ENCODE measurements at regions not wholly inside any gene's neighbourhood (a gene's known extent, or its start where the extent isn't known, plus 50 kb on each side); places are given as distances from the start of the nearest gene placed in this dataset.

- Histone ChIP-seq H3K27ac (ENCODE audit: insufficient read depth, low read length) (no peak overlapping the region), H3K9me3 (ENCODE audit: control insufficient read depth, insufficient read depth, low read depth, low read length) (no peaks in the 10 kb centered on the region), H3K4me1 (ENCODE audit: control insufficient read depth, extremely low read depth, insufficient read depth, low read length) (no peaks in the 10 kb centered on the region), H3K36me3 (ENCODE audit: control insufficient read depth, insufficient read depth, low read length) (no peaks in the 10 kb centered on the region), H3K4me2 (ENCODE audit: extremely low read depth, insufficient read depth, low read length) (no peak overlapping the region), H4K20me1 (ENCODE audit: control insufficient read depth, extremely low read depth, insufficient read depth, low read length) (no peaks in the 10 kb centered on the region), H2AFZ (ENCODE audit: low read length) (no peak overlapping the region), H3K79me2 (ENCODE audit: control insufficient read depth, insufficient read depth, low read length) (no peaks in the 10 kb centered on the region), H3K4me3 (replicated peaks in 1 of 4; ENCODE audit: control extremely low read depth in 1 of 4, insufficient read depth in 1 of 4, low read depth in 3 of 4, low read length in 4 of 4) (no peak overlapping the region), H3K27me3 (ENCODE audit: control insufficient read depth, insufficient read depth, low read length) (no peaks in the 10 kb centered on the region), H3K9ac (ENCODE audit: insufficient read depth, low read length) (no peak overlapping the region)
- no peak for DNase-seq (ENCODE audit: low read depth in 2 of 2)
- no peak for TF ChIP-seq EZH2 (IDR thresholded peaks at IDR 0.05; ENCODE audit: low read length, missing control alignments)
- TF ChIP-seq, protein P1, sequence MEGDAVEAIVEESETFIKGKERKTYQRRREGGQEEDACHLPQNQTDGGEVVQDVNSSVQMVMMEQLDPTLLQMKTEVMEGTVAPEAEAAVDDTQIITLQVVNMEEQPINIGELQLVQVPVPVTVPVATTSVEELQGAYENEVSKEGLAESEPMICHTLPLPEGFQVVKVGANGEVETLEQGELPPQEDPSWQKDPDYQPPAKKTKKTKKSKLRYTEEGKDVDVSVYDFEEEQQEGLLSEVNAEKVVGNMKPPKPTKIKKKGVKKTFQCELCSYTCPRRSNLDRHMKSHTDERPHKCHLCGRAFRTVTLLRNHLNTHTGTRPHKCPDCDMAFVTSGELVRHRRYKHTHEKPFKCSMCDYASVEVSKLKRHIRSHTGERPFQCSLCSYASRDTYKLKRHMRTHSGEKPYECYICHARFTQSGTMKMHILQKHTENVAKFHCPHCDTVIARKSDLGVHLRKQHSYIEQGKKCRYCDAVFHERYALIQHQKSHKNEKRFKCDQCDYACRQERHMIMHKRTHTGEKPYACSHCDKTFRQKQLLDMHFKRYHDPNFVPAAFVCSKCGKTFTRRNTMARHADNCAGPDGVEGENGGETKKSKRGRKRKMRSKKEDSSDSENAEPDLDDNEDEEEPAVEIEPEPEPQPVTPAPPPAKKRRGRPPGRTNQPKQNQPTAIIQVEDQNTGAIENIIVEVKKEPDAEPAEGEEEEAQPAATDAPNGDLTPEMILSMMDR (conservative IDR thresholded peaks at IDR 0.05 in 1 of 2, IDR thresholded peaks at IDR 0.05 in 1 of 2; ENCODE audit: low read depth in 1 of 2, low read length in 2 of 2): no peak
Measured at GRCh38 chr16:26196310-26196709, 504.6 kb downstream of the HS3ST4 start.

- Histone ChIP-seq H3K4me2 (ENCODE audit: extremely low read depth, insufficient read depth, low read length) (no peak overlapping the region), H3K9ac (ENCODE audit: insufficient read depth, low read length) (no peak overlapping the region), H3K27ac (ENCODE audit: insufficient read depth, low read length) (no peak overlapping the region), H3K9me3 (ENCODE audit: control insufficient read depth, insufficient read depth, low read depth, low read length) (no peaks in the 10 kb centered on the region), H3K36me3 (ENCODE audit: control insufficient read depth, insufficient read depth, low read length) (no peaks in the 10 kb centered on the region), H3K4me1 (ENCODE audit: control insufficient read depth, extremely low read depth, insufficient read depth, low read length) (no peaks in the 10 kb centered on the region), H3K4me3 (replicated peaks in 1 of 4; ENCODE audit: control extremely low read depth in 1 of 4, insufficient read depth in 1 of 4, low read depth in 3 of 4, low read length in 4 of 4) (no peak overlapping the region), H3K27me3 (ENCODE audit: control insufficient read depth, insufficient read depth, low read length) (no peaks in the 10 kb centered on the region), H2AFZ (ENCODE audit: low read length) (no peak overlapping the region), H4K20me1 (ENCODE audit: control insufficient read depth, extremely low read depth, insufficient read depth, low read length) (no peaks in the 10 kb centered on the region), H3K79me2 (ENCODE audit: control insufficient read depth, insufficient read depth, low read length) (no peaks in the 10 kb centered on the region)
- TF ChIP-seq EZH2 (IDR thresholded peaks at IDR 0.05; ENCODE audit: low read length, missing control alignments): no peak
- TF ChIP-seq, protein P1 (conservative IDR thresholded peaks at IDR 0.05 in 1 of 2, IDR thresholded peaks at IDR 0.05 in 1 of 2; ENCODE audit: low read depth in 1 of 2, low read length in 2 of 2): no peak
- DNase-seq (ENCODE audit: low read depth in 2 of 2): no peak
Measured at GRCh38 chr16:26196802-26197201, 505.0 kb downstream of the HS3ST4 start.

DNA sequence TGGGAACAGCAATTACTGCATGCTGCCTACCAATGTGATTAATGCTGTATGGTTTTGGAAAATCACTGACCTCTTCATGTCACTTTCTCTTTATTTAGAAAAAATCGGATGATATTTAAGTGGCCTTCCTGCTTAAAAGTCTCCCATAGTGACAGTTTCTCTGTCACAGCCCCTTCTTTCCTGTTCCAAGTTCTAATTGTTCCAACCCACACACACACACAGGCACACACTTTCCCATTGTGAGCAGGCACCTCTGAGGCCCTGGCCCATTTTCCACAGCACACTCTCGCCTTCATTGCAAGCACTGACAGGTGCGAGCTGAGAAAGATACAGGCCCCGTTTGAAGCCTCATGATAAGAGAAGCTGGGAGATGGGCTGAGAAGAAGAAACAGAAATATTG lies 505.9 kb downstream of the HS3ST4 start:
- H3K4me3 ChIP-seq (replicated peaks in 1 of 4; ENCODE audit: control extremely low read depth in 1 of 4, insufficient read depth in 1 of 4, low read depth in 3 of 4, low read length in 4 of 4): no peak overlapping the region
- H3K27me3 ChIP-seq (ENCODE audit: control insufficient read depth, insufficient read depth, low read length): no peaks in the 10 kb centered on the region
- no peaks in the 10 kb centered on the region for H3K9me3 ChIP-seq (ENCODE audit: control insufficient read depth, insufficient read depth, low read depth, low read length)
- H2AFZ ChIP-seq (ENCODE audit: low read length): no peak overlapping the region
- H3K79me2 ChIP-seq (ENCODE audit: control insufficient read depth, insufficient read depth, low read length): no peaks in the 10 kb centered on the region
- no peak overlapping the region for H3K9ac ChIP-seq (ENCODE audit: insufficient read depth, low read length)
- H4K20me1 ChIP-seq (ENCODE audit: control insufficient read depth, extremely low read depth, insufficient read depth, low read length): no peaks in the 10 kb centered on the region
- H3K4me1 ChIP-seq (ENCODE audit: control insufficient read depth, extremely low read depth, insufficient read depth, low read length): no peaks in the 10 kb centered on the region
- DNase-seq (ENCODE audit: low read depth in 2 of 2): no peak
- no peaks in the 10 kb centered on the region for H3K36me3 ChIP-seq (ENCODE audit: control insufficient read depth, insufficient read depth, low read length)
- H3K4me2 ChIP-seq (ENCODE audit: extremely low read depth, insufficient read depth, low read length): no peak overlapping the region
- TF ChIP-seq, protein P1 (conservative IDR thresholded peaks at IDR 0.05 in 1 of 2, IDR thresholded peaks at IDR 0.05 in 1 of 2; ENCODE audit: low read depth in 1 of 2, low read length in 2 of 2): no peak
- no peak for TF ChIP-seq EZH2 (IDR thresholded peaks at IDR 0.05; ENCODE audit: low read length, missing control alignments)
- no peak overlapping the region for H3K27ac ChIP-seq (ENCODE audit: insufficient read depth, low read length)

Data from fibroblast of lung (primary cell).